Cerebellar cortex (tissue), 1 donor: ENCODE measurements at regions not wholly inside any gene's neighbourhood (a gene's known extent, or its start where the extent isn't known, plus 50 kb on each side); places are given as distances from the start of the nearest gene placed in this dataset.
"Not testable (repeated sequence)": the region's sequence is repeated elsewhere in the genome, so short reads cannot be mapped to it uniquely, and the experiment has no call there.

ENCODE experiments used
- DNase-seq: peaks from one replicate; pipeline ENCODE4 v3.0.0-alpha.2; 2015; ENCODE audit warnings: low spot score

DNA sequence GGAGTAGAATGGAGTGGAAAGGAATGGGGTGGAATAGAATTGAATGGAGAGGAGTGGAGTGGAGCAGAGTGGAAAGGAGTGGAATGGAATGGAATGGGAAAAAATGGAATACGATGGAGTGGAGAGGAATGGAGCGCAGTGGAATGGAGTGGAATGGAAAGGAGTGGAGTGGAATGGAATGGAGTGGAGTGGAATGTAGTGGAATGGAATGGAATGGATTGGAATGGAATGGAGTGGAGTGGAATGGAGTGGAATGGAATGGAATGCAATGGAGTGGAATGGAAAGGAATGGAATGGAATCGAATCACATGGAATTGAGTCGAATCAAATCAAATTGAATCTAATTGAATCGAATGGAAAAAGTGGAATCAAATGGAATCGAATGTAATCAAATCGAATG lies 1016.1 kb downstream of the CDY1 start:
- no peak for DNase-seq

DNA sequence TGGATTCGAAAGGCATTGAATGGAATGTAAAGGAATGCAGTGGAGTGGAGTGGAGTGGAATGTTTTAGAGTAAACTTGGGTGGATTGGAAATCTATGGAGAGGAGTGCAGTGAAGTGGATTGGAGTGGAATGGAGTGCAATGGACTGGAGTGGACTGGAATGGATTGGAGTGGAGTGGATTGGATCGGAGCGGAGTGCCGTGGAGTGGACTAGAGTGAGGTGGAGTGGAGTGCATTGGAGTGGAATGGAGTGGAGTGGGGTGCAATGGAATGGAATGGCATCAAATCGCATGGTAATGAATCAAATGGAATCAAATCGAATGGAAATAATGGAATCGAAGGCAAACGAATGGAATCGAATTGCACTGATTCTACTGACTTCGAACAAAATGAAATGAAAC lies 1023.9 kb downstream of the CDY1 start:
- DNase-seq = not testable (repeated sequence)

DNA sequence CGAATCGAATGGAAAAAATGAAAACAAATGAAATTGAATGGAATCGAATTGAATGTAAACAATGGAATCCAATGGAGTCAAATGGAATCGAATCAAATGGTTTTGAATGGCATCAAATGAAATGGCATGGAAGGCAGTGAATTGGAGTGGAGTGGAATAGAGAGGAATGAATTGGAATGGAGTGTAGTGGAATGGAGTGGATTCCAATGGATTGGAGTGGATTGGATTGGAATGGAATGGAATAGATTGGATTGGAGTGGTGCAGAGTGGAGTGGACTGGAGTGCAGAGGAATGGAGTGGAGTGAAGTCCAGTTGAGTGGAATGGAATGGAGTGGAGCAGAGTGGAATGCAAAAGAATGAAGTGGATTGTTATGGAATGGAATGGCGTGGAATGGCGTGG lies 1026.3 kb downstream of the CDY1 start:
- not testable (repeated sequence) for DNase-seq

DNA sequence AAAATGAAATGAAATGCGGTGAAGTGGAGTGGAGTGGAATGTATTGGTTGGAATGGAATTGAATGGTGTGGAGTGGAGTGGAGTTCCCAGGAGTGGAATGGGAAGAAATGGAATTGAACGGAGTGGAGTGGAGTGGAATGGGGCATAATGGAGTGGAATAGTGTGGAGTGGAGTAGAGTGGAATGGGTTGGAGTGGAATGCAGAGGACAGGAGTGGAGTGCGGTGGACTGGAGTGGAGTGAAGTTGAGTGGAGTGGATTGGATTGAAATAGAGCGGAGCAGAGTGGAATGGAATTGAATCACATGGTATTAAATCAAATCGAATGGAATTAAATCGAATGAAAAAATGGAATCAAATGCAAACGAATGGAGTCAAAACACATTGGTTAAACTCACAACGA lies 1042.3 kb downstream of the CDY1 start:
- DNase-seq = not testable (repeated sequence)

DNA sequence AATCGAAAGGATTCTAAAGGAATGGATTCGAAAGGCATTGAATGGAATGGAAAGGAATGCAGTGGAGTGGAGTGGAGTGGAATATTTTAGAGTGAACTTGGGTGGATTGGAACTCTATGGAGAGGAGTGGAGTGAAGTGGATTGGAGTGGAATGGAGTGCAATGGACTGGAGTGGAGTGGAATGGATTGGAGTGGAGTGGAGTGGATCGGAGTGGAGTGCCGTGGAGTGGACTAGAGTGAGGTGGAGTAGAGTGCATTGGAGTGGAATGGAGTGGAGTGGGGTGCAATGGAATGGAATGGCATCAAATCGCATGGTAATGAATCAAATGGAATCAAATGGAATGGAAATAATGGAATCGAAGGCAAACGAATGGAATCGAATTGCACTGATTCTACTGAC lies 1044.8 kb downstream of the CDY1 start:
- DNase-seq = not testable (repeated sequence)

DNA sequence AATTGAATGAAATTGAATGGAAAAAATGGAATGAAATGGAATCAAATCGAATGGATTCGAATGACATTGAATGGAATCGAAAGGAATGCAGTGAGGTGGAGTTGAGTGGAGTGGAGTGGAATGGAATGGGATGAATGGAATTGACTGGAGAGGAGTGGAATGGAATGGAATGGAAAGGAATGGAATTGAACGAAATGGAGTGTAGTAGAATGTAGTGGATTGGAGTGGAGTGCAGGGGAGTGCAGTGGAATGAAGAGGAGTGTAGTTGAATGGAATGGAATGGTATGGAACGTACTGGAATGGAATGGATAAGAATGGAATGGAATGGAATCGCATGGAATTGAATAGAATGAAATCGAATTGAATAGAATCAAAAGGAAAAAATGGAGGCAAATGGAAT lies 1047.3 kb downstream of the CDY1 start:
- not testable (repeated sequence) for DNase-seq

DNA sequence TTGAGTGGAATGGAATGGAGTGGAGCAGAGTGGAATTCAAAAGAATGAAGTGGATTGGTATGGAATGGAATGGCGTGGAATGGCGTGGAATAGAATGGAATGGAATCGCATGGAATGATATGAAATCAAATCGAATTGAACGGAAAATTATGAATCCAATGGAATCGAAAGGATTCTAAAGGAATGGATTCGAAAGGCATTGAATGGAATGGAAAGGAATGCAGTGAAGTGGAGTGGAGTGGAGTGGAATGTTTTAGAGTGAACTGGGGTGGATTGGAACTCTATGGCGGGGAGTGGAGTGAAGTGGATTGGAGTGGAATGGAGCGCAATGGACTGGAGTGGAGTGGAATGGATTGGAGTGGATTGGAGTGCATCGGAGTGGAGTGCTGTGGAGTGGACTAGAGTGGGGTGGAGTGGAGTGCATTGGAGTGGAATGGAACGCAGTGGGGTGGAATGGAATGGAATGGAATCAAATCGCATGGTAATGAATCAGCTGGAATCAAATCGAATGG lies 1048.5 kb downstream of the CDY1 start:
- DNase-seq = peak; percentile 16

DNA sequence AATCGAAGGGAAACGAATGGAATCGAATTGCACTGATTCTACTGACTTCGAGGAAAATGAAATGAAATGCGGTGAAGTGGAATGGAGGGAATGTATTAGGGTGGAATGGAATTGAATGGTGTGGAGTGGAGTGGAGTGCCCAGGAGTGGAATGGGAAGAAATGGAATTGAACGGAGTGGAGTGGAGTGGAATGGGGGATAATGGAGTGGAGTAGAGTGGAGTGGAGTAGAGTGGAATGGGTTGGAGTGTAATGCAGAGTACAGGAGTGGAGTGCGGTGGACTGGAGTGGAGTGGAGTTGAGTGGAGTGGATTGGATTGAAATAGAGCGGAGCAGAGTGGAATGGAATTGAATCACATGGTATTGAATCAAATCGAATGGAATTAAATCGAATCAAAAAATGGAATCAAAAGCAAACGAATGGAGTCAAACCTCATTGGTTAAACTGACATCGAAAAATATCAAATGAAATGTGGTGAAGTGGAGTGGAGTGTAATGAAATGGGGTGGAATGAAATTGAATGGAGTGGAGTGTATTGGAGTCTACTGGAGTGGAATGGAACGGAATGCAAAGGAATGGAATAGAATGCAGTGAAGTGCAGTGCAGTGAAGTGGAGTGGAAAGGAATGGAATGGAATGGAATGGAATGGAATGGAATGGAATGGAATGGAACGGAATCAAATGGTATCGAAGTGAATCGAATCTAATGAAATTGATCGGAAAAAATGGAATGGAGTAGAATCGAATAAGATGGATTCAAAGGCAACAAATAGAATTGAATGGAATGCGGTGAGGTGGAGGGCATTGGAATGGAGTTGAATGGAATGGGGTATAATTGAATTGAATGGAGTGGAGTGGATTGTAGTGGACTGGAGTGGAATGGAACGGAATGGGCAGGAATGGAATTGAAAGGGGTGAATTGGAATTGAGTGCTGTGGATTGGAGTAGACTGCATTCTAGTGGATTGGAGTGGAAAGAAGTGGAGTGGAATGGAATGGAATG lies 1049.3 kb downstream of the CDY1 start:
- DNase-seq = peak; percentile 36
